ENCODE measurements at regions not wholly inside any gene's neighbourhood (a gene's known extent, or its start where the extent isn't known, plus 50 kb on each side); places are given as distances from the start of the nearest gene placed in this dataset.

DNA sequence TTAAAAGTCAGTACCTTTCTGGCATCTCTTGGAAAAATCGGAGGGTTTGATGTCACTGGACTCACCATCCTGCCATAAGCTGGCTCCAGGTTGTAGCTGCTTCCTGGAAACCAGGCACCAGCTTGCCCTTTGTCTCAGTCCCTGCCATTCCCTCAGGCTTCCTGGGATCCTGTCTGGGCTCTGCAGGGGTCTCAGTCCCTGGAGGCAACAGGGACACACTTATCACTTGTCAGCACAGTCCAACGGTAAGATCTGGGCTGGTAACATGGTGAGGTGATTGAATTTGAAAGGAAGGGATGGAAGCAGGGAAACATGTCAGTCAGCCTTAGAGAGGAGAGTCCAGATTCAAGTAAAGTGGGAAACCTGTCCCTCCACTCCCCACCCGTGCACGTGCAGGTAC is 147.6 kb upstream of the ECI2 start:
- DNase-seq (ENCODE audit: low read depth, low spot score) (no peak), ATAC-seq (no peak)
- no peak overlapping the region for H3K4me3 ChIP-seq (ENCODE audit: low read depth in 2 of 2, low read length in 2 of 2)
- H3K27ac ChIP-seq (ENCODE audit: low read length) = no peak overlapping the region
- H3K36me3 ChIP-seq (ENCODE audit: control insufficient read depth, insufficient read depth, low read length) = no peaks in the 10 kb centered on the region
- ChIA-PET POLR2A (no interaction called here), CTCF (no interaction called here)
- BruUV-seq (replicated peaks) = no TSS peak
- no peak for TF ChIP-seq CTCF (IDR thresholded peaks at IDR 0.05)
- no peak for TF ChIP-seq TCF7L2 (IDR thresholded peaks at IDR 0.05; ENCODE audit: low read depth, low read length)
- TF ChIP-seq POLR2AphosphoS5 (IDR thresholded peaks at IDR 0.05; ENCODE audit: low read depth, low read length) = no peak
- TF ChIP-seq, protein P1, sequence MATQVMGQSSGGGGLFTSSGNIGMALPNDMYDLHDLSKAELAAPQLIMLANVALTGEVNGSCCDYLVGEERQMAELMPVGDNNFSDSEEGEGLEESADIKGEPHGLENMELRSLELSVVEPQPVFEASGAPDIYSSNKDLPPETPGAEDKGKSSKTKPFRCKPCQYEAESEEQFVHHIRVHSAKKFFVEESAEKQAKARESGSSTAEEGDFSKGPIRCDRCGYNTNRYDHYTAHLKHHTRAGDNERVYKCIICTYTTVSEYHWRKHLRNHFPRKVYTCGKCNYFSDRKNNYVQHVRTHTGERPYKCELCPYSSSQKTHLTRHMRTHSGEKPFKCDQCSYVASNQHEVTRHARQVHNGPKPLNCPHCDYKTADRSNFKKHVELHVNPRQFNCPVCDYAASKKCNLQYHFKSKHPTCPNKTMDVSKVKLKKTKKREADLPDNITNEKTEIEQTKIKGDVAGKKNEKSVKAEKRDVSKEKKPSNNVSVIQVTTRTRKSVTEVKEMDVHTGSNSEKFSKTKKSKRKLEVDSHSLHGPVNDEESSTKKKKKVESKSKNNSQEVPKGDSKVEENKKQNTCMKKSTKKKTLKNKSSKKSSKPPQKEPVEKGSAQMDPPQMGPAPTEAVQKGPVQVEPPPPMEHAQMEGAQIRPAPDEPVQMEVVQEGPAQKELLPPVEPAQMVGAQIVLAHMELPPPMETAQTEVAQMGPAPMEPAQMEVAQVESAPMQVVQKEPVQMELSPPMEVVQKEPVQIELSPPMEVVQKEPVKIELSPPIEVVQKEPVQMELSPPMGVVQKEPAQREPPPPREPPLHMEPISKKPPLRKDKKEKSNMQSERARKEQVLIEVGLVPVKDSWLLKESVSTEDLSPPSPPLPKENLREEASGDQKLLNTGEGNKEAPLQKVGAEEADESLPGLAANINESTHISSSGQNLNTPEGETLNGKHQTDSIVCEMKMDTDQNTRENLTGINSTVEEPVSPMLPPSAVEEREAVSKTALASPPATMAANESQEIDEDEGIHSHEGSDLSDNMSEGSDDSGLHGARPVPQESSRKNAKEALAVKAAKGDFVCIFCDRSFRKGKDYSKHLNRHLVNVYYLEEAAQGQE (IDR thresholded peaks at IDR 0.05; ENCODE audit: insufficient read depth in 1 of 2, low read depth in 2 of 2, low read length in 1 of 2) = no peak
- TF ChIP-seq SIN3A (IDR thresholded peaks at IDR 0.05; ENCODE audit: borderline replicate concordance, insufficient read depth, low read depth, low read length) = no peak
- intact Hi-C loops (cut with micrococcal nuclease; ENCODE audit: unreplicated experiment) (no loop called here), in situ Hi-C loops (cut with HindIII; ENCODE audit: low pct_unique_long_range_greater_than_20kb, low sequenced_read_pairs) (no loop called here)
- peaks cover 7% of the 10 kb centered on the region for H3K4me1 ChIP-seq (ENCODE audit: control insufficient read depth, insufficient read depth, low read length)
- H3K9me3 ChIP-seq (ENCODE audit: control insufficient read depth, insufficient read depth, low read depth, low read length) = no peaks in the 10 kb centered on the region
- H3K27me3 ChIP-seq (ENCODE audit: control insufficient read depth, insufficient read depth, low read length) = peaks cover 7% of the 10 kb centered on the region; the same call in 1 of the 2 replicates

GRCh38 chr6:4281341-4282293 is 146.2 kb upstream of the ECI2 start:
- TF ChIP-seq POLR2AphosphoS5 (IDR thresholded peaks at IDR 0.05; ENCODE audit: low read depth, low read length) = no peak
- TF ChIP-seq SIN3A (IDR thresholded peaks at IDR 0.05; ENCODE audit: borderline replicate concordance, insufficient read depth, low read depth, low read length) = no peak
- TF ChIP-seq TCF7L2 (IDR thresholded peaks at IDR 0.05; ENCODE audit: low read depth, low read length) = no peak
- peak; percentile 37 for TF ChIP-seq CTCF (IDR thresholded peaks at IDR 0.05)
- no TSS peak for BruUV-seq (replicated peaks)
- Histone ChIP-seq H3K4me1 (ENCODE audit: control insufficient read depth, insufficient read depth, low read length) (peaks cover 7% of the 10 kb centered on the region), H3K36me3 (ENCODE audit: control insufficient read depth, insufficient read depth, low read length) (no peaks in the 10 kb centered on the region), H3K4me3 (ENCODE audit: low read depth in 2 of 2, low read length in 2 of 2) (peak overlapping the region; percentile 32 to 49), H3K27ac (ENCODE audit: low read length) (no peak overlapping the region), H3K27me3 (ENCODE audit: control insufficient read depth, insufficient read depth, low read length) (peaks cover 7% of the 10 kb centered on the region; the same call in 1 of the 2 replicates), H3K9me3 (ENCODE audit: control insufficient read depth, insufficient read depth, low read depth, low read length) (no peaks in the 10 kb centered on the region)
- ATAC-seq (peak; percentile 80), DNase-seq (ENCODE audit: low read depth, low spot score) (no peak)
- ChIA-PET CTCF (no interaction called here), POLR2A (no interaction called here)
- intact Hi-C loops (cut with micrococcal nuclease; ENCODE audit: unreplicated experiment) (no loop called here), in situ Hi-C loops (cut with HindIII; ENCODE audit: low pct_unique_long_range_greater_than_20kb, low sequenced_read_pairs) (no loop called here)

All from Panc1 (cell line).